HepG2 (cell line): ENCODE measurements at regions not wholly inside any gene's neighbourhood (a gene's known extent, or its start where the extent isn't known, plus 50 kb on each side); places are given as distances from the start of the nearest gene placed in this dataset.

Experiments used
- ATAC-seq: fragments of 200-7000 bp; cut with Tn5 transposase; 3 replicates; pipeline ENCODE4 v1.9.1; 2020; ENCODE audit warnings: mild to moderate bottlenecking, moderate library complexity
- BruUV-seq: library from RNA; stranded (reverse); fragments of 400-500 nt; replicated peaks from 2 replicates; lab custom pipeline; 2021; lab: Mats Ljungman, UMichigan
- CTCF ChIA-PET: fragments of 300-600 bp; formaldehyde crosslinking; extraction: SDS; loops from one replicate; lab custom pipeline; 2021; ENCODE audit warnings: low total read pairs, inconsistent platforms, low intra/inter-chr PET ratio; lab: Yijun Ruan, JAX
- POLR2A ChIA-PET: fragments of 350-600 bp; sonication (Branson Sonifier 250); formaldehyde crosslinking; loops from one replicate; lab custom pipeline; 2020; ENCODE audit warnings: antibody characterized with exemption, inconsistent platforms; lab: Yijun Ruan, JAX
- DNase-seq: peaks from one replicate; pipeline ENCODE4 v3.0.0-alpha.2; 2015; ENCODE audit warnings: low spot score
- FAIRE-seq: peaks from 3 replicates; lab custom pipeline; 2011; peaks lifted over from hg19 to GRCh38; lab: Jason Lieb, UNC
- H2AFZ ChIP-seq: one replicate; pipeline ENCODE4 v1.6.1; 2011; ENCODE audit warnings: low read length, inconsistent platforms
- H3K27ac ChIP-seq: fragments of 300-600 bp; 3 replicates; pipeline ENCODE4 v1.8.0; 2011; ENCODE audit warnings: mixed run types, mild to moderate bottlenecking, mixed read lengths, low read length, inconsistent platforms; ENCODE audit not compliant: insufficient read depth; ENCODE audit errors: extremely low read length
- H3K27me3 ChIP-seq, 2 experiments: fragments of 200-600 bp in 1 of 2; 2 replicates in 1 of 2; 3 replicates in 1 of 2; pipeline versions ENCODE4 v1.6.0 to v1.8.0; 2011; ENCODE audit warnings: low read length in 2 of 2, mild to moderate bottlenecking in 2 of 2, moderate library complexity in 2 of 2, inconsistent platforms in 1 of 2; ENCODE audit not compliant: insufficient read depth in 2 of 2, control insufficient read depth in 1 of 2
- H3K36me3 ChIP-seq, 2 experiments: fragments of 200-600 bp in 1 of 2; replicated peaks in 1 of 2; 2 replicates in 1 of 2; 3 replicates in 1 of 2; pipeline versions ENCODE4 v1.5.1 to v1.8.0; 2011; ENCODE audit warnings: low read length in 2 of 2, inconsistent platforms in 1 of 2; ENCODE audit not compliant: insufficient read depth in 2 of 2, control insufficient read depth in 1 of 2
- H3K4me1 ChIP-seq: 2 replicates; pipeline ENCODE4 v1.5.1; 2012; ENCODE audit warnings: low read length, inconsistent platforms; ENCODE audit not compliant: insufficient read depth
- H3K4me2 ChIP-seq: 2 replicates; pipeline ENCODE4 v1.6.0; 2011; ENCODE audit warnings: low read depth, low read length, inconsistent platforms
- H3K4me3 ChIP-seq, 3 experiments: fragments of 200-600 bp in 1 of 3; sonication (generic), shearing (Covaris generic) in 1 of 3; replicated peaks in 1 of 3; 2 replicates each; pipeline ENCODE4 v1.5.1; 2011 to 2016; ENCODE audit warnings: low read length in 3 of 3, inconsistent platforms in 2 of 3, low read depth in 2 of 3, mild to moderate bottlenecking in 2 of 3, control low read depth in 1 of 3, mixed read lengths in 1 of 3; ENCODE audit not compliant: insufficient read depth in 1 of 3
- H3K79me2 ChIP-seq: one replicate; pipeline ENCODE4 v1.6.1; 2011; ENCODE audit warnings: low read length, inconsistent platforms; ENCODE audit not compliant: insufficient read depth
- H3K9ac ChIP-seq: 2 replicates; pipeline ENCODE4 v1.6.0; 2011; ENCODE audit warnings: mild to moderate bottlenecking, low read depth, low read length, inconsistent platforms; ENCODE audit not compliant: insufficient read depth
- H3K9me3 ChIP-seq: 2 replicates; pipeline ENCODE4 v1.5.1; 2012; ENCODE audit warnings: mild to moderate bottlenecking, low read length
- H4K20me1 ChIP-seq: 2 replicates; pipeline ENCODE4 v1.6.0; 2011; ENCODE audit warnings: inconsistent platforms, mild to moderate bottlenecking, low read length, moderate library complexity; ENCODE audit not compliant: insufficient read depth
- GABPB1 ChIP-seq: IDR thresholded peaks from 2 replicates; pipeline ENCODE4 v1.6.1; 2016; ENCODE audit warnings: mild to moderate bottlenecking, missing genetic modification reagents, moderate library complexity, missing compliant biosample characterization
- SMC3 ChIP-seq: IDR thresholded peaks from 2 replicates; pipeline ENCODE4 v1.6.1; 2011; ENCODE audit warnings: low read length, improper control_type of control experiment
- SRSF9 ChIP-seq: fragments of 200-400 bp; formaldehyde crosslinking; IDR thresholded peaks from 2 replicates; pipeline ENCODE4 v1.6.1; 2018; ENCODE audit warnings: borderline replicate concordance, mild to moderate bottlenecking, low read depth, low read length; ENCODE audit not compliant: insufficient read depth, poor library complexity, severe bottlenecking
- SUZ12 ChIP-seq: fragments of 150-350 bp; IDR thresholded peaks from 2 replicates; pipeline ENCODE4 v1.6.1; 2014; ENCODE audit warnings: low read depth, low read length
- XRCC5 ChIP-seq: fragments of 200-400 bp; formaldehyde crosslinking; optimal IDR thresholded peaks from 2 replicates; pipeline ENCODE3; 2017; ENCODE audit warnings: mild to moderate bottlenecking, low read length
- ZEB1 ChIP-seq: IDR thresholded peaks from 2 replicates; pipeline ENCODE4 v1.6.1; 2012; ENCODE audit warnings: mild to moderate bottlenecking, low read depth, inconsistent platforms; ENCODE audit not compliant: insufficient replicate concordance
- ZNF207 ChIP-seq: fragments of 450-650 bp; IDR thresholded peaks from 2 replicates; pipeline ENCODE4 v1.6.1; 2016; ENCODE audit warnings: antibody characterized with exemption, borderline replicate concordance
- ZNF317 ChIP-seq: sonication (generic); formaldehyde crosslinking; IDR thresholded peaks from 2 replicates; pipeline ENCODE4 v1.5.0; 2020; ENCODE audit warnings: mild to moderate bottlenecking, missing genetic modification reagents
- ZNF432 ChIP-seq: sonication (generic); formaldehyde crosslinking; IDR thresholded peaks from 2 replicates; pipeline ENCODE4 v1.5.0; 2020; ENCODE audit warnings: missing genetic modification reagents, mild to moderate bottlenecking, borderline replicate concordance
- ZNF878 ChIP-seq: sonication (generic); formaldehyde crosslinking; IDR thresholded peaks from 2 replicates; pipeline ENCODE4 v1.8.1; 2023; ENCODE audit warnings: mild to moderate bottlenecking, missing genetic modification reagents, moderate library complexity
- WGBS: methylation state at CpG from one replicate; pipeline ENCODE4 v1.1.6; 2017; ENCODE audit warnings: low lambda C conversion rate; 5-methylcytosine and 5-hydroxymethylcytosine counted together
- in situ Hi-C: cut with HindIII; loops from 2 replicates; pipeline ENCODE4 v1.10.0; 2017; ENCODE audit warnings: low pct_unique_long_range_greater_than_20kb; ENCODE audit not compliant: extremely low pct_ligation_motif_present
- intact Hi-C: fragments of 100-400 bp; cut with micrococcal nuclease; formaldehyde crosslinking; loops from one replicate; pipeline ENCODE4 v1.10.0; 2022; ENCODE audit not compliant: unreplicated experiment
- TF ChIP-seq, protein P1 (sequence below): sonication (generic); formaldehyde crosslinking; IDR thresholded peaks from 2 replicates; pipeline ENCODE4 v1.8.1; 2022; ENCODE audit warnings: low read depth, mild to moderate bottlenecking, missing genetic modification reagents
- TF ChIP-seq, protein P2 (sequence below): sonication (generic); formaldehyde crosslinking; conservative IDR thresholded peaks from 2 replicates; pipeline ENCODE4 v1.4.0; 2020; ENCODE audit warnings: missing genetic modification reagents
- TF ChIP-seq, protein P3 (sequence below): sonication (generic); formaldehyde crosslinking; conservative IDR thresholded peaks from 2 replicates; pipeline ENCODE4 v1.4.0; 2020; ENCODE audit warnings: missing genetic modification reagents

DNA sequence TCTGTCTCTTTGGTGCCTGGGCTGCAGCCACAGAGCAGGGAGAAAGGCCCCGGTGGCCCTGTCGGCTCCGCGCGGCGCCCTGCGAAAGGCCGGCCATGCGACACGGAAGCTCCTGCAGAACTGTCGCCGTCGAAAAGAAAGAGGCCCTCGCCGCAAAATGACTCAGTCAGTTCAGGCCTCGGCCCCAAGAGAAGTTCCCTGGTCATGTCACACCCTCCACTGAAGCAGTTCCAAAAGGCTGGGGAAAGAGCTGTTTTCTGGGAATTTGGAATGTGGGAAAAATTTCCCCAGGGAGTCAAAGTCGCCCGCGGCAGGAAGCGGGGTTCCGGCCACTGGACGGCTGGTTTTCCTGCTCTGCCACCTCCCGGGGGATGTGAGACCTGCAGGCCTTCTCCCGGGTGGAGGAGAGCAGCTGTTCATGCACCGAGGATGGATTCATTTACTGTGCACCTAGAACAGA, 115.8 kb upstream of the ZNF678 start:
- ATAC-seq (peak; percentile 86), DNase-seq (no peak), FAIRE-seq (no peak)
- Histone ChIP-seq H2AFZ (no peak overlapping the region), H3K79me2 (no peaks in the 10 kb centered on the region), H3K36me3 (no peaks in the 10 kb centered on the region), H3K27ac (no peak overlapping the region), H3K27me3 (0 out of 5 replicates have a peak, but pooled peaks cover 0 to 2% of the 10 kb centered on the region in 2 experiments), H3K9ac (no peak overlapping the region), H3K9me3 (no peaks in the 10 kb centered on the region), H4K20me1 (no peaks in the 10 kb centered on the region), H3K4me3 (no peak overlapping the region), H3K4me2 (peak overlapping the region; percentile 39; the same call in 1 of the 2 replicates), H3K4me1 (no peaks in the 10 kb centered on the region)
- intact Hi-C loops (no loop called here), in situ Hi-C loops (no loop called here)
- no TSS peak for BruUV-seq
- CTCF ChIA-PET, result interaction anchor here (1.2 kb wide), 1 partner anchor 212 kb away, joined by 3 read pairs; no protein-coding TSS in a partner anchor
- POLR2A ChIA-PET, result no interaction called here
- WGBS, result 78% methylated on average over 19 of the region's 25 CpGs
- TF ChIP-seq, protein P1, sequence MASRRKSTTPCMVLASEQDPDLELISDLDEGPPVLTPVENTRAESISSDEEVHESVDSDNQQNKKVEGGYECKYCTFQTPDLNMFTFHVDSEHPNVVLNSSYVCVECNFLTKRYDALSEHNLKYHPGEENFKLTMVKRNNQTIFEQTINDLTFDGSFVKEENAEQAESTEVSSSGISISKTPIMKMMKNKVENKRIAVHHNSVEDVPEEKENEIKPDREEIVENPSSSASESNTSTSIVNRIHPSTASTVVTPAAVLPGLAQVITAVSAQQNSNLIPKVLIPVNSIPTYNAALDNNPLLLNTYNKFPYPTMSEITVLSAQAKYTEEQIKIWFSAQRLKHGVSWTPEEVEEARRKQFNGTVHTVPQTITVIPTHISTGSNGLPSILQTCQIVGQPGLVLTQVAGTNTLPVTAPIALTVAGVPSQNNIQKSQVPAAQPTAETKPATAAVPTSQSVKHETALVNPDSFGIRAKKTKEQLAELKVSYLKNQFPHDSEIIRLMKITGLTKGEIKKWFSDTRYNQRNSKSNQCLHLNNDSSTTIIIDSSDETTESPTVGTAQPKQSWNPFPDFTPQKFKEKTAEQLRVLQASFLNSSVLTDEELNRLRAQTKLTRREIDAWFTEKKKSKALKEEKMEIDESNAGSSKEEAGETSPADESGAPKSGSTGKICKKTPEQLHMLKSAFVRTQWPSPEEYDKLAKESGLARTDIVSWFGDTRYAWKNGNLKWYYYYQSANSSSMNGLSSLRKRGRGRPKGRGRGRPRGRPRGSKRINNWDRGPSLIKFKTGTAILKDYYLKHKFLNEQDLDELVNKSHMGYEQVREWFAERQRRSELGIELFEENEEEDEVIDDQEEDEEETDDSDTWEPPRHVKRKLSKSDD (CRISPR knock-in tag), result no peak
- TF ChIP-seq, protein P2, sequence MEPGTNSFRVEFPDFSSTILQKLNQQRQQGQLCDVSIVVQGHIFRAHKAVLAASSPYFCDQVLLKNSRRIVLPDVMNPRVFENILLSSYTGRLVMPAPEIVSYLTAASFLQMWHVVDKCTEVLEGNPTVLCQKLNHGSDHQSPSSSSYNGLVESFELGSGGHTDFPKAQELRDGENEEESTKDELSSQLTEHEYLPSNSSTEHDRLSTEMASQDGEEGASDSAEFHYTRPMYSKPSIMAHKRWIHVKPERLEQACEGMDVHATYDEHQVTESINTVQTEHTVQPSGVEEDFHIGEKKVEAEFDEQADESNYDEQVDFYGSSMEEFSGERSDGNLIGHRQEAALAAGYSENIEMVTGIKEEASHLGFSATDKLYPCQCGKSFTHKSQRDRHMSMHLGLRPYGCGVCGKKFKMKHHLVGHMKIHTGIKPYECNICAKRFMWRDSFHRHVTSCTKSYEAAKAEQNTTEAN (CRISPR knock-in tag), result no peak
- TF ChIP-seq ZNF878, result no peak
- no peak for TF ChIP-seq ZNF207
- TF ChIP-seq SUZ12, result no peak
- TF ChIP-seq ZNF317, result no peak
- peak; percentile 48 for TF ChIP-seq GABPB1 (CRISPR knock-in tag)
- no peak for TF ChIP-seq ZEB1
- TF ChIP-seq SMC3, result peak; percentile 9; the same call in 1 of the 2 replicates
- peak; percentile 36 for TF ChIP-seq XRCC5
- TF ChIP-seq ZNF432 (CRISPR knock-in tag), result no peak
- TF ChIP-seq, protein P3, sequence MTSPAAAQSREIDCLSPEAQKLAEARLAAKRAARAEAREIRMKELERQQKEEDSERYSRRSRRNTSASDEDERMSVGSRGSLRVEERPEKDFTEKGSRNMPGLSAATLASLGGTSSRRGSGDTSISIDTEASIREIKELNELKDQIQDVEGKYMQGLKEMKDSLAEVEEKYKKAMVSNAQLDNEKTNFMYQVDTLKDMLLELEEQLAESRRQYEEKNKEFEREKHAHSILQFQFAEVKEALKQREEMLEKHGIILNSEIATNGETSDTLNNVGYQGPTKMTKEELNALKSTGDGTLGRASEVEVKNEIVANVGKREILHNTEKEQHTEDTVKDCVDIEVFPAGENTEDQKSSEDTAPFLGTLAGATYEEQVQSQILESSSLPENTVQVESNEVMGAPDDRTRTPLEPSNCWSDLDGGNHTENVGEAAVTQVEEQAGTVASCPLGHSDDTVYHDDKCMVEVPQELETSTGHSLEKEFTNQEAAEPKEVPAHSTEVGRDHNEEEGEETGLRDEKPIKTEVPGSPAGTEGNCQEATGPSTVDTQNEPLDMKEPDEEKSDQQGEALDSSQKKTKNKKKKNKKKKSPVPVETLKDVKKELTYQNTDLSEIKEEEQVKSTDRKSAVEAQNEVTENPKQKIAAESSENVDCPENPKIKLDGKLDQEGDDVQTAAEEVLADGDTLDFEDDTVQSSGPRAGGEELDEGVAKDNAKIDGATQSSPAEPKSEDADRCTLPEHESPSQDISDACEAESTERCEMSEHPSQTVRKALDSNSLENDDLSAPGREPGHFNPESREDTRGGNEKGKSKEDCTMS (CRISPR knock-in tag), result no peak
- no peak for TF ChIP-seq SRSF9
